ENCODE measurements at regions not wholly inside any gene's neighbourhood (a gene's known extent, or its start where the extent isn't known, plus 50 kb on each side); places are given as distances from the start of the nearest gene placed in this dataset.
"Not testable (repeated sequence)": the region's sequence is repeated elsewhere in the genome, so short reads cannot be mapped to it uniquely, and the experiment has no call there.

DNA sequence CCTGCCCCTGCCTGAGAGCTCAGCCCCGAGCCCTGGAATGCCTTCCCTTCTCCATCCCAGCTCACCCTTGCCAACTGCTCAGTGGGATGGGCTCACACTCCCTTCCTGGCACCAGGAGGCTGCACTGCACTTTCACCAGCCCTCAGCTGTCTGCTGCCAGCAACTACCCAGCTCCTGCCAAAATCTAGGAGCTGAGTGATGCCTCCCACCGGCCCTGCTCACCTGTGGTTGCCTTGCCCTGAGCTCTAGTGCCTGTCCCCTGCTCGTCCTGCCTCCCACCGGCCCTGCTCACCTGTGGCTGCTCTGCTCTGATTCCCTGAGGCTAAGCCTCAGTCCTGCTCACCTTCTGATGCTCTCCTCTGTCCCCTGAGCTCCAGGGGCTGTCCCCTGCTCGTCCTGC is 119.8 kb downstream of the TMEM121 start:
- WGBS, 2 donors: 69 to 71% methylated on average over 4 to 5 of the region's 5 CpGs
- H3K4me1 ChIP-seq: no peaks in the 10 kb centered on the region
- H3K27ac ChIP-seq: no peak overlapping the region
- no peaks in the 10 kb centered on the region for H3K9me3 ChIP-seq
- DNase-seq: no peak
- TF ChIP-seq POLR2A (IDR thresholded peaks at IDR 0.05): no peak
- TF ChIP-seq, protein P1, sequence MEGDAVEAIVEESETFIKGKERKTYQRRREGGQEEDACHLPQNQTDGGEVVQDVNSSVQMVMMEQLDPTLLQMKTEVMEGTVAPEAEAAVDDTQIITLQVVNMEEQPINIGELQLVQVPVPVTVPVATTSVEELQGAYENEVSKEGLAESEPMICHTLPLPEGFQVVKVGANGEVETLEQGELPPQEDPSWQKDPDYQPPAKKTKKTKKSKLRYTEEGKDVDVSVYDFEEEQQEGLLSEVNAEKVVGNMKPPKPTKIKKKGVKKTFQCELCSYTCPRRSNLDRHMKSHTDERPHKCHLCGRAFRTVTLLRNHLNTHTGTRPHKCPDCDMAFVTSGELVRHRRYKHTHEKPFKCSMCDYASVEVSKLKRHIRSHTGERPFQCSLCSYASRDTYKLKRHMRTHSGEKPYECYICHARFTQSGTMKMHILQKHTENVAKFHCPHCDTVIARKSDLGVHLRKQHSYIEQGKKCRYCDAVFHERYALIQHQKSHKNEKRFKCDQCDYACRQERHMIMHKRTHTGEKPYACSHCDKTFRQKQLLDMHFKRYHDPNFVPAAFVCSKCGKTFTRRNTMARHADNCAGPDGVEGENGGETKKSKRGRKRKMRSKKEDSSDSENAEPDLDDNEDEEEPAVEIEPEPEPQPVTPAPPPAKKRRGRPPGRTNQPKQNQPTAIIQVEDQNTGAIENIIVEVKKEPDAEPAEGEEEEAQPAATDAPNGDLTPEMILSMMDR (IDR thresholded peaks at IDR 0.05): no peak
- no peaks in the 10 kb centered on the region for H3K36me3 ChIP-seq (ENCODE audit: low read depth, missing control alignments)
- H3K4me3 ChIP-seq: no peak overlapping the region
- H3K27me3 ChIP-seq: no peaks in the 10 kb centered on the region
- intact Hi-C loops (cut with DNase I; ENCODE audit: low total_unique reads): no loop called here

DNA sequence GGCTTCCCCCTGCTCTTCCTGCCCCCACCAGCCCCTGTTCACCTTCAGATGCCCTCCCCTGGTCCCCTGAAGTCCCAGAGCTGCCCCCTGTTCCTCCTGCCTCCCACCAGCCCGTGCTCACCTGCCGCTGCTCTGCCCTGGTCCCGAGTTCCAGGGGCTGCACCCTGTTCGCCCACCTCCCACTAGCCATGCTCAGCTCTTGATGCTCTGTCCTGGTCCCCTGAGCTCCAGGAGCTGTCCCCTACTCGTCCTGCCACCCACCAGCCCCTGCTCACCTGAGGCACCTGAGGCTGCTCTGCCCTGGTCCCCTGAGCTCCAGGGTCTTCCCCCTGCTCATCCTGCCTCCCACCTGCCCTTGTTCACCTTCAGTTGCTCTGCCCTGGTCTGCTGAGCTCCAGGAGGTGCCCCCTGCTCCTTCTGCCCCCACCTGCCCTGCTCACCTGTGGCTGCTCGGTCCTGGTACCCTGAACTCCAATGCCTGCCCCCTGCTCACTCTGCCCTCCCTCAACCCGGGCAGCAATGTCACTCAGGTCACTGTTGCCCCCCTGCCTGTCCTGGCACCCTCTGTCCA is 120.4 kb downstream of the TMEM121 start:
- 73 to 83% methylated on average over 7 of the region's 7 CpGs for WGBS, 2 donors
- H3K4me3 ChIP-seq; H3K27me3 ChIP-seq; H3K27ac ChIP-seq; H3K9me3 ChIP-seq; H3K4me1 ChIP-seq; intact Hi-C loops (cut with DNase I; ENCODE audit: low total_unique reads); H3K36me3 ChIP-seq (ENCODE audit: low read depth, missing control alignments); DNase-seq: not testable (repeated sequence)

DNA sequence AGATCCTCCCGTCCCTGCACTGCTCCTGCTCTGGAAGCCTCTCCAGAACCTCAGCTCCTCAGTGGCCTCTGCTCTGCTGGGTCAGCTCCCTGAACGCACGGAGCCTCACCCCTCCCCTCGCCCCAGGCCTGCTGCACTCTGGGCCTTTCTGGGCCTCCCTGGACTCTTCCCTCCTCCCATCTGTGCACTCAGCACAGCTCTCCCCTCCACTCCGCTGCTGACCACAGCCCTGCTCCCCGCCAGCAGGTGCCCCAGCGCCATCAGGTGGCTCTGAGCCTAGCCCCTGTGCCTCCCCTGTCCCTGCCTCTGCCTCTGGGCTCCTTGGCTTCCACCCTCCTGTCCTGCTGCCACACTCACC is 121.0 kb downstream of the TMEM121 start:
- DNase-seq; intact Hi-C loops (cut with DNase I; ENCODE audit: low total_unique reads); H3K9me3 ChIP-seq; H3K4me3 ChIP-seq; H3K4me1 ChIP-seq; H3K27ac ChIP-seq; H3K27me3 ChIP-seq; H3K36me3 ChIP-seq (ENCODE audit: low read depth, missing control alignments): not testable (repeated sequence)
- 71 to 73% methylated on average over 7 of the region's 7 CpGs for WGBS, 2 donors

DNA sequence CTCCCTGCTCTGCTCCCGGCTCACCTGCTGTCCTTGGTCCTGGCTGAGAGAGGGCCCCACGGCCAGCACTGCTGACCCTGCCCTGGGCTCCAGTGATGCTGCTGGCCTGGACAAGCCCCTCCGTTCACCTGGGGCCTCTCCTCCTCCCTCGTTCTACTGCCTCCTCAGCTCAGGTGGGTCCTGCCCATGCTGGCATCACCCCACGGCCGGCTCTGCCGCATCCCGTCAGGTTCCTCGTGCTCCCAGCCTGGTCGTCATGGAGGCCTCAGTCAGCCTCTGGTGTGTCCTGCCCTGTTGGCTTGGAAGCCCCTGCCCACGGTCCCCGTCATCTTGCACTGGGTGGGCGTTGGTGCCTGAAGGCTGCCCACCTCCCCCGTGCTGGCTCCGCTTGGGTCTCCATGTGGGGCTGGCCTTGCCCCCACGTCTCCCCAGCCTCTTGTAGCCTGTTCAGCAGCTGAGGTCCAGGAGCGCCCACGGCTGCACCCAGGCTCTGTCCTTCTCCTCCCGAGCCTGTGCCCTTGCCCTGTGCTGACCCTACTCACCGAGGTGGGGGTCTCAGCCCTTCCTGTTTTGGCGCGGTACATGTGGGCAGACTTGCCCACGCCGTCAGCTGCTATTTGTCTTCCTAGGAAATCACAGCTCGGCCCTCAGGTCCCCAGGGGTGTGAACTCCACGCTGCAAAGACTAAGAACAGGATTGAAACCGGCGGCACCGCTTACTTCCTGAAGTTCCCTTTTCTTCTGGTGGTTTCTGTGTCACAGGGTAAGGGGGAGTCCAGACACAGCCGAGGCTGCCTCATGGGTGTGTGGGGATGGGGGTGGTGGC is 121.6 kb downstream of the TMEM121 start:
- Histone ChIP-seq H3K4me3 (no peak overlapping the region), H3K36me3 (ENCODE audit: low read depth, missing control alignments) (no peaks in the 10 kb centered on the region), H3K4me1 (no peaks in the 10 kb centered on the region), H3K27me3 (no peaks in the 10 kb centered on the region), H3K27ac (no peak overlapping the region), H3K9me3 (no peaks in the 10 kb centered on the region)
- 80 to 87% methylated on average over 30 of the region's 30 CpGs for WGBS, 2 donors
- intact Hi-C loops (cut with DNase I; ENCODE audit: low total_unique reads): no loop called here
- no peak for DNase-seq
- TF ChIP-seq POLR2A (IDR thresholded peaks at IDR 0.05): no peak
- TF ChIP-seq, protein P1 (IDR thresholded peaks at IDR 0.05): no peak

DNA sequence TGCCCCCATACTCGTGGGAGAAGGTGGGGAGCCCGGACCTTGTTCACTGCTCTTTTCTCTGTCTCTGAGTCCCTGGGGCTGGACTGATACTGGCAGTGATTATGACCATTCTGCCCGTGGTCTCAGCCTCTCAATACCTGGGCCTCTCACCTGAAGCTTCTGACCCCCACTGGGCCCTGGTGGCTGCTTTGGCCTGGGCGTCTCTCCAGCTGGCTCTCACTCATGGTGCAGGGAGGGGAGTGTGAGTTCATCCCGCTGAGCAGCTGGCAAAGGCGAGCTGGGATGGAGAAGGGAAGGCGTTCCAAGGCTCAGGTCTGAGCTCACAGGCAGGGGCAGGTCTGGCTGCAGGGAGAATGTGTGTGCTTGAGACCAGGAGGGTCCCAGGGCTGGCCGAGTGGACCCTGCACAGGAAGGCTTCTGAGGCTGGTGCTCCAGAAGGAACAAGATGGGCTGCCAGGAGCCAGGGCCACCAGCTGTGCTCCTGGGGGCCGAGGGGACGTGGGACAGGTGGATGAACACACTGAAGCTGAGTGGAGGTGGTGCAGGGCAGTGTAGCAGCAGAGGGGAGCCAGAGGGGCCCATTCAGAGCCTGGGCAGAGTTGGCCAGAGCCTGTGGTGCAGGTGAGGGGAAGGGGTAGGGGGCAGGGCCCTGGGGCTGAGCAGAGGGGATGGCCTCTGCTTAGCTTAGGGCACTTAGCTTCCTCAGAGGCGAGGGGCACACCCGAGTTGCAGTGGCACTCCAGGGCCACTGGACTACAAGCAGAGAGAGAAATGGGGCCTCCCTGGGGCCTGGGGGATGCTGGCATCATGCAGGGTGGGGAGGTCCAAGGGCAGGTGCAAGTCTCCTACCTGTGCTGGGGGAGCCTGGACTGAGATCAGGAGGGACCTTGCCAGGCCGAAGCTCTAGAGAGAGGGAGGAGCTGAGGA is 122.5 kb downstream of the TMEM121 start:
- H3K27me3 ChIP-seq; intact Hi-C loops (cut with DNase I; ENCODE audit: low total_unique reads); H3K27ac ChIP-seq; DNase-seq; H3K4me3 ChIP-seq; H3K9me3 ChIP-seq; H3K36me3 ChIP-seq (ENCODE audit: low read depth, missing control alignments); H3K4me1 ChIP-seq: not testable (repeated sequence)
- 82 to 86% methylated on average over 6 to 12 of the region's 13 CpGs for WGBS, 2 donors

DNA sequence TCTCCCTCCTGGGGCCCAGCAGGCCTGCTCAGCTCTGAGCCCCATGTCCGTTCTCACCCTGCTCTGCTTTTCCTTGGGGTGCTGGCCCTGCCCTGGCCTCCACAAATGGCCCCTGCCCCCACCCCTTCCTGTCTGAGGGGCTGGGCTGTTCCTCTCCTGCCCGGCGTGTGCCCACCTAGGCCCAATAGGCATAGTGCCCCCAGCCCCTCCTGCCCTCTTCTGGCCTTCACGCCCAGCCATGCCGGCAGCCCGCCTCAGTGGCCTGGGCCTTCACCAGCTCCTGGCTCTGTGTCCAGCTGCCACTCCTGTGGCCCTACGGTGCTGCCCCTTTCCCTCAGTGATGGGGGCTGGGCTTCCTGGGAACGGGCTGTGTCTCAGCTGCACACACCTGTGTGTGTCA is 125.9 kb downstream of the TMEM121 start:
- H3K27ac ChIP-seq; DNase-seq; H3K4me3 ChIP-seq; H3K9me3 ChIP-seq; H3K36me3 ChIP-seq (ENCODE audit: low read depth, missing control alignments); intact Hi-C loops (cut with DNase I; ENCODE audit: low total_unique reads); H3K27me3 ChIP-seq; H3K4me1 ChIP-seq: not testable (repeated sequence)
- WGBS, 2 donors: 100% methylated on average over 4 of the region's 8 CpGs; no CpG with 5 or more reads in 1 of the 2 donors

DNA sequence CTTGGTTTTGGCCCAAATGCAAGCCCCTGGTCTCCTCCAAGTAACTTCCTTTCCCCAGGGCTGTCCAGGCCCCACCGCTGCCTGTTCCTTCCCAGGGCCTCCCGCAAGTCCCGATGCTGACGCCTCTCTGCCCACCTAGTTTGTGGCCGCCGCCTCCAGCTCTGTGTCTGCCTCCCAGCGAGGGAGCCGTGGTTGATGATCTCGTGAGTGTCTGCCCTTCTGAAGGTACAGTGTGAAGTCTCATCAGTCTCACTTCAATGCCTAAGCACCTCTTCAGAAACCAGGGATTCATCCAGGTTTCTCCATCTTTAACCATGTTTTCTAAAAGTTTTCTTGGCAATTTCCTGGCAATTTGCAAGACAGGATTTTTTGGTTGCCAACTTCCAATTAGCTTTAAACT is 127.5 kb downstream of the TMEM121 start:
- H3K27ac ChIP-seq; H3K27me3 ChIP-seq; H3K4me1 ChIP-seq; H3K4me3 ChIP-seq; DNase-seq; H3K36me3 ChIP-seq (ENCODE audit: low read depth, missing control alignments); intact Hi-C loops (cut with DNase I; ENCODE audit: low total_unique reads); H3K9me3 ChIP-seq: not testable (repeated sequence)
- WGBS, 2 donors: 95% methylated on average over 5 of the region's 9 CpGs; no CpG with 5 or more reads in 1 of the 2 donors

DNA sequence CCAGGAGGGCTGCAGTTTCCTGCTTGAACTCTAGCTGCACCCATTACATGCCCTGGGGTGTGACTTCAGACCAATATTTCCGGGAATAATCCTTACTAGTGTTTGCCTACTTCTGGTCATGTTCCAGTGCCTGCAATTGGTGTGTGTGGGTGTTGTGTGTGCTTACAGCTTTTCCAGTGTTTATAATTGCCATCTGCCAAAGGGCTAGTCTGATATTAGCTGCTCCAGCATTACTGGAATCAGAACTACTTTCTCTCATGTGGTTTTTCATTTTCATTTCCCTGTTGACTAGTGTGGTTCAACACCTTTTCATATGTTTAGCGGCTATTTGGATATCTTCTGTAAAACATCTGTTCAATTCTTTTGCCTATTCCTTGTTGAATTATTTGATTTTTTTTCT is 132.9 kb downstream of the TMEM121 start:
- H3K27me3 ChIP-seq; H3K4me1 ChIP-seq; intact Hi-C loops (cut with DNase I; ENCODE audit: low total_unique reads); H3K36me3 ChIP-seq (ENCODE audit: low read depth, missing control alignments); H3K9me3 ChIP-seq; H3K27ac ChIP-seq; DNase-seq; H3K4me3 ChIP-seq: not testable (repeated sequence)
- WGBS, 2 donors: 75 to 84% methylated on average over 2 of the region's 2 CpGs

Data from testis (tissue), 2 donors.